HG03095 (cell line): ENCODE measurements at regions not wholly inside any gene's neighbourhood (a gene's known extent, or its start where the extent isn't known, plus 50 kb on each side); places are given as distances from the start of the nearest gene placed in this dataset.

ENCODE experiments used
- ATAC-seq: cut with Tn5 transposase; IDR thresholded peaks from one replicate; pipeline ENCODE4 v1.9.1; 2021; ENCODE audit warnings: moderate library complexity; ENCODE audit not compliant: unreplicated experiment

DNA sequence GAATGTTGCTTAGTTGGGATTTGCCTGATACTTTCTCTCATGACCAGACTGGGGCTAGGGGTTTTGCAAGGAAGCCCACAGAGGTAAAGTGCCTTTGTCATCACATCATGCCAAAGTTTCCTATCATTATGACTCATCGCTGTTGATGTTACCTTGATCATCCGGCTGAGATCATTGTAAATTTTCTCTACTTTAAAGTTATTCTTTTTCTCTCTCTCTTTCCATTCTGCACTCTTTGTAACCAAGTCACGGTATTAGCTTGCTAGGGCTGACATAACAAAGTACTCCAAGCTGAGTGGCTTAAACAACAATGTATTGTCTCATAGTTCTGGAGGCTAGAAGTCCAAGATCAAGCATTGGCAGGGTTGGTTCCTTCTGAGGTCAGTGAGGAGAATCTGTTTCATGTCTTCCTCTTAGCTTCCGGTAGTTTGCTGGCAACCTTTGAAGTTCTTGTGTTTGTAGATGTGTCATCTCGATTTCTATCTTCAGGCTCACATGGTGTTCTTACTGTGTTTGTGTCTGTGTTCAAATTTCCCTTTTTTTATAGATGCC, 113.0 kb downstream of the DTHD1 start:
- ATAC-seq = no peak

DNA sequence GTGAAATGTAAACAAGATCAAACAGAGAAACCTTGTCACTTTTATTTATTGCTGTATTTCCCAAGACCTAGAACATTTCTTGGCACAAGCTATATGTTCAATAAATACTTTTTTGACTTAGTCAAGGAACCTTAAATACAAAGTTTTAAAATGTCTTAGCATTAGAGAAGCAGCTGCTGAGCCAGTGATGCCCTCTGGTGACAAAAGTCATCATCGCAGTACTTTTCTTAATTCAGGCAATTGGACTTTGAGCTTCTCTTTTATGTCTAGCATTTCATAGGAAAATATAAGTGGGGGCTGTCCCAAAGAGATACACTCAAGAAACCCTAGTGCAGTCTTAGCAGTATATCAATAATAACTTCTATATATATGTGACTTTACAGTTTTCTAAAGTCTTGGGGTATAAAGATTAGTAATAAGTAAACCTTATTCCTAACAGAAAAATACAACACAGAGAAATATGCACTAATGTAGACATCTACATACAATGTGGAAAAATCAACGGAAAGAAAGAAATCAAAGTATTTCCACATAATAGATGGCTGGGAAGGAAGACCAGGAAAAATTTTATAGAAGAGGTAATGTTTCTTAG, 118.4 kb downstream of the DTHD1 start:
- ATAC-seq = peak; percentile 64

DNA sequence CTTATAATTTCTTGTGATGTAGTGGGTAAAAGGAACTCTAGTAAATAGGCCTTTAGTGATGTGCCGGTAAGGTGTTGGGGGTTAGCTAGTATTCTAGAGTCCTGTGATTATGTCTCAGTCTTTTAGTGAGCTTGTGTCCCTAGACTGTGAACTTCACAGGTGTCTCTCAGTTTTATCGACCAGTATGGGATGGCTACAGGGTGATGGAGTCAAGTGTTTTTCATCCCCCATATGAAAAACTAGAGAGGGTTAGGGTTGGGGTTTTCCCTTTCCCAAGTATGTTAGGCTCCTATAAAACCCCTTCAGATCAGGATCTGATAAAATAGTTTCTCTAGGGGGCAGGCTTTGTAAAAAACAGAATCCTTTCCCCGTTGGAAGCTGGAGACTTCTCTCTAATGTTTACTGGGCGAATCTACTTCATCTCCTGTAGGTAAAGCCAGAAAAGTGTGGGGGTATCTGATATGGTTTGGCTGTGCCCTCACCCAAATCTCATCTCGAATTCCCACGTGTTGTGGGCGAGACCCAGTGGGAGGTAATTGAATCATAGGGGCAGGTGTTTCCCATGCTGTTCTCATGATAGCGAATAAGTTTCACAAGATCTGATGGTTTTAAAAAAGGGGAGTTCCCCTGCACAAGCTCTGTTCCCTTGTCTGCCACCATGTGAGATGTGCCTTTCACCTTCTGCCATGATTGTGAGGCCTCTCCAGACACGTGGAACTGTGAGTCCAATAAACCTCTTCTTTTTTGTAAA, 120.8 kb downstream of the DTHD1 start:
- ATAC-seq = no peak

DNA sequence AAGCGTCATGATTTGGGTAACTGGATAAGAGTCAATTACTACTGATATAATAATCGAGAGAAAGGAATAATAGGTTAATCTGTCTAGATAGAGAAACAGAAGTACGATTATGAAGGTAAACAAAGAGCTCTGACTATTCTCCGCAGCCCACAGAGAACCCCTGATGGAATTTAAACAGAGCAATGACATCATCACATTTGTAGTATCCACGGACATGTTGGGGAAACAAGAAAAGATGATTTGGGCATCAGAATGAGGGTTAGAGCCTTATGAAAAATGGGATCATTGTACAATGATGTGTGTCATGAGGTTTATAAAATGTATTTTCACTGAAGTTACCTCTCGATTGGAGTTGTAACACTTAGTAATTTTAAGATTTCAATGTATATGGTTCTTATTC, 129.9 kb downstream of the DTHD1 start:
- ATAC-seq = no peak

DNA sequence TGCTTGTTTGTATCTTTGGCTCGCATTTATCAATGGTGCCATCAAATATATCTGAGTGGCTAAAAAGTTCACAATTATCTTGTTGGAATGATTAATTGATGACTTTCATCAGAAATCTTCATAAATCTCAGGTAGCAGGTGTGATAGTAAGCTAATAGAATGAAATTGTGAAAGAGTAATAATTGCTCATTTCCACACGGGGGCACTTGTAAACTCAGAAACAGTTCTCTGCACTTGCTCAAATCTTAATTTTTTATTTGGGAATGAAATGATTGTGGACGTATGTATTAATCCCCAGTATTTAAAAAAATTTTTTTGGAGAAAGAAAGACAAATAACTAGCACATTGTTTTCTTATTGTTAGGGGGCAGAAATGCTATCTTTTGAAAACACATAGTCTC, 132.8 kb downstream of the DTHD1 start:
- ATAC-seq = no peak

DNA sequence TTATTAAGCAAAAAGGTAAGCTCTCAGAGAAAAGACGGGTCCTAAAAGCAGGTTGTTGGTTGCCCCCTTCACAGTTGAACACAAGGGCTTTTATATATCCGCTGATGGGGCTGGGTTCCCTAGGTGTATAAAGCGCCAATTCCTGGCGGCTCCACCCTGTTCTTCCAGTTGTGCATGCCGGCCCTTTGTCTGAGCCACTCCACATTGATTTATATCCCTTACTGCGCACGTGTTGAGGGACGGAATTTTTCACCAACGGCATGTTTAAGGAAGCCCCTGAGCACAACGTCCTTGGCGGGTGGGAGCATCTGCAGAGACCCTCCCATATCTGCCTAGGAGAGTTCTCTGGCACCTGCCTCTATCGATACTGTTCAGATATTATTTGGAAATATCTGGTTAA, 135.7 kb downstream of the DTHD1 start:
- no peak for ATAC-seq

DNA sequence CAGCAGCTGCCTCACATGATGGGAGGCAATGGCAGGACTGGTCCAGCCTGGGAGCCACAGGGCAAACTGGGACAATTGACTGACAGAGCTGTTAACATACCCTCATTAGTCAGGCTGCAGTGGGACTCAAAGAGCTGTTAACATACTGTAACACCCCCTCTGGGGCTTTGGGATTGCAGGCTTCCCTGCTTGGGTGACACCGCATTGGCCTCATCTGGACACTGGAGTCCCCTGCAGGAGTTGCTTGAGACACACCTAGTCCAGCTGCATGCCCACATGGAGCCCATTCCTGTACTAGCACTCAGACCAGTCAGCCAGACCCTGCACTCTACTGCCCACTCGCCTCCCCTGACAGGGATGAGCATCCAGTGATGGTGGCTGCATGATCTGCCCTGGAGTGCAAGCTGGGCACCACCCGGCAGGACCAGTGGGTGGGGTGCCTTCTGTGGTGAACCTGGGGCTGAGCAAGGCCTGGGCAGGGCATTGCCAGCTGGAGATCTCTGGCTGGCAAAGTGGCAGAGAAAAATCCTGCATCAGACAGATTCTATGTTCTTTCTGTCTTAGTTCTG, 138.8 kb downstream of the DTHD1 start:
- ATAC-seq = no peak

DNA sequence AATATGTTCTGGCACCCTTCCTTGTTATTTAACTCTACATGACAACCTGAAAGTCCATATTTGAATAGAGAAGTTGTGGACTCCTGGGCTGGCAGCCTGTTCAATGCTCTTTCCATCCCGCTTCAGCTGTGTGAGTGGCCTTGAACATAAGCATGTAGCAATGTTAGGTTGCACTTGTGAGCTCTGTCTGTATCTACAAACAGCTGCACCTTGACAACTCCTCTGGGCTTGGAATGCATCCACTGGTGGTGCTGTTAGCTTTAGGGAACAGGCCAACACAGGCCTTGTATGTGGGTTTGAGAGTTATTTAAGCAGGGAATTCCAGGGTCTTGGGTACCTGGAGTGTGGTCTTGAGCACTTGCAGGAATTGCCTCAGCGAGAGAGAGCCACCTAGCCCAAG, 141.2 kb downstream of the DTHD1 start:
- no peak for ATAC-seq

DNA sequence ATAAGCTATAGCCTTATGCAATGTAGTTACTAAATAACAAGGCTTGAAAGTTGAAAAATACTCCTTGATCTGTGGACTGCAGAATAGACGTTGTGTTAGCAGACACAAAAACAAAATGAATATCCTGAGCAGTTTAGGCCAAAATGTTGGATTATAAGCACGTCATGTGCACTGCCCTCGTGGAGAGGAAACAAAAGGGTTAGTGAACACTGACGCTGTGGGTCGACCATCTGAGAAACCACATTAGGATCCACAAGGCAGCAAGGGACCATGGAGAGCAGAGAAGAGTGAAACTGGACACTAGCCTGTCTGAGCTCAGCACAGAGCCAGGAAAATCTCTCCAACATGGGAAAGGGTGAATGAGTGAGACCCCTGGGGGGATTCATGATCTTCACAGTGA, 145.3 kb downstream of the DTHD1 start:
- ATAC-seq = no peak

DNA sequence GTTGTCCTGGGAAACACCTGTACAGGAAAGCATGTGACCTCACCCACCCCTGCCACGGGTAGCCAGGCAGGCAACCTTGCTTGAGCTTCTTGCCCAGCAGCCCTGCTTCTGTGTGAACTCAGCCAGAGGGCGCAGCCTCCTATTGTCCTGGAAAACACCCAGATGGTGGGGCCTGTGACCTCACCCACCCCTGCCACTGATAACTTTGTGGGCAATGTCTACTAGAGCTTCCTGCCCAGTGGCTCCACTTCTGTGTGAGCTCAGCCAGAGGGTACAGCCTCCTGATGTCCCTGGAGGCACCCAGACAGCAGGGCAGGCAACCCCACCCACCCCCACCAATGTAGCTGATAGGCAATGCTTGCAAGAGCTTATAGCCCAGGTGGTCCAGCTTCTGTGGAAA, 146.3 kb downstream of the DTHD1 start:
- no peak for ATAC-seq

DNA sequence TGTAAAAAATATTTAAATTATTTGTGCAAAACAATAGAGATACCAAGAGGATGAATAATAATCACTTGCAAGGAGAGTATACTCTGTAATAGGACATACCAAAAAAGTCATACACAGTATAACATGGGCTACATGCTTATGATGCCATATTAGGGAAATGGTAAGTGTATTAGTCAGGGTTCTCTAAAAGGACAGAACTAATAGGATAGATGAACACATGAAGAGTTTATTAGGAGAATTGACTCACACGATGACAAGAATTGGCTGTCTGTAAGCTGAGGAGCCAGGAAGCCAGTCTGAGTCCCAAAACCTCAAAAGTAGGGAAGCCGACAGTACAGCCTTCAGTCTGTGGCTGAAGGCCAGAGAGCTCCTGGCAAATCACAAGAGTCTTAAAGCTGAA, 151.2 kb downstream of the DTHD1 start:
- no peak for ATAC-seq

DNA sequence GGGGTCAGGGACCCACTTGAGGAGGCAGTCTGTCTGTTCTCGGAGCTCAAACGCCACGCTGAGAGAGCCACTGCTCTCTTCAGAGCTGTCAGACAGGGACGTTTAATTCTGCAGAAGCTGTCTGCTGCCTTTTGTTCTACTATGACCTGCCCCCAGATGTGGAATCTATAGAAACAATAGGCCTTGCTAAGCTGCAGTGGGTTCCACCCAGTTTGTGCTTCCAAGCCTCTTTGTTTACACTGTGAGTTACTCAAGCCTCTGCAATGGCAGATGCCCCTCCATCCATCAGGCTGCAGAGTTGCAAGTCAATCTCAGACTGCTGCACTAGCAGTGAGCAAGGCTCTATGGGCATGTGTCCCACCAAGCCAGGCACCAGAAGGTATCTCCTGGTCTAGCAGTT, 158.1 kb downstream of the DTHD1 start:
- no peak for ATAC-seq

DNA sequence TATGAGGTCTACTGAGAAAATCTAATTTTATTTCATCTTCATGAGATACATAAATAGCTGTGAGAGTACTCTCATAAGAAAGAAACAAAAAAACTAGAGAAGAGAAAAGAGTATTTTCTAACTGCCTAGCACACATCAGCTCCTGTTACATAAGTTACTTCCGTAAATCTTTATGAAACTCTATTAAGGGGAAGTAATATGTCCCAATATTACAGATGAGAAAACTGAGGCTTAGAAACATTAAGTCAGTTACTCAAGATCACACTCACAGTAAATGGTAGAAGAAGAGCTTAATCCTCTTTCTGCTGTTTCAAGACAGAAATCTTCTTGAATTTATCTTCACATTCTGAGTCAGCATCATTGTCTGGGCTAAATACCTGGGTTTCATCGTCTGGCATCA, 164.1 kb downstream of the DTHD1 start:
- ATAC-seq = no peak

DNA sequence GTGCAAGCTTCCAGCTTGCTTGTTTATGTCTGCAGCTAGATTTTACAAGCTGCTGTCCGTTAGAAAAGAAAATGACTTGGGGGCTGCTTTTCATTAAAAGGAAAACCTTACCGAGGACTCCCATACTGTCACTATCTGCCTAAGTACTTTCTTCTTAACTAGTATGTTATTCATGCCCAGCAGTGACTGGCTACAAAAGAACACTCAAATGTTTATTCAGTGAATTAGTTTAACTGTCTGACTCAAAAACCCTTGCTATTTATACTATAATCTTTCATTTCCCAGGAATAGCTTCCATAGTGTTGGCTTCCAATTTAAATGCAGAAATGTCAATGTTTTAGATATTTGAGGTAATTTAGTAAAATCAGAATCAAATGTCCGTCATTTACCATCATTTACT, 164.9 kb downstream of the DTHD1 start:
- ATAC-seq = no peak

DNA sequence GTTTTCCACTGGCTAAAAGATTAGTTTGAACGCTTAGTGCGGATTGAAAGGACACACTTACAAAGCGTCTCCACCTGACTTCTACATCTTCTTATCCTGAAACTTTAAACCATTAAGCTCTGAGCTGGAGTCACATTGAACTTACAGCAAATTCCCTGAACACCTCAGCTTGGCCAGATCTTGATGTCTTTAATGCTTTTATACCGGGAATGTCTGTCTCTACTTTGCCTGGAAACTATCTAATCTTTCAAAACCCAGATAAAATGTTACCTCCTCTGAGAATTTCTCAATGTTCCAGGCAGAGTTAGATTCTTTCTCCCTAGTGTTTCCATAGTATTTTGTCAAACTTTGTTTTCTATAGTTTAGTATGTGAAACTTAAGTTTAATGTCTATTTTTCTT, 179.9 kb downstream of the DTHD1 start:
- no peak for ATAC-seq

DNA sequence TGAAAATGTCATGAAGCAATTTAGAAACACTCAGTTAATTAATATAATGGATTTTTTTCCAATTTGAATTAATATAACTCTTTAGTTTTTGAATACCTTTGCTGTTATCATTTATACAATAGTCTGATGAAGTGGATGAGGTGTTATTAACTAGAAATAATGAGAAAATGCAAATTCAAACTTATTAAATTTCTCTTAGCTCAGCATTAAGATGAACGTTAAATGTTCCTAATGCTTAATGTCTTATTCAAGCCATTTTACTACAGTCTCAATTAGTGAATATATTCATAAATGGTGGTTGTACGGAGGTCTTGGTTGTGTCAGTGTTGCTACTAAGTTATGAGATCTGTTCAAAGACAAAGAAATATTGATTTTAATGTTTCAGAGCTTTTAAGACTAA, 186.3 kb downstream of the DTHD1 start:
- ATAC-seq = no peak

DNA sequence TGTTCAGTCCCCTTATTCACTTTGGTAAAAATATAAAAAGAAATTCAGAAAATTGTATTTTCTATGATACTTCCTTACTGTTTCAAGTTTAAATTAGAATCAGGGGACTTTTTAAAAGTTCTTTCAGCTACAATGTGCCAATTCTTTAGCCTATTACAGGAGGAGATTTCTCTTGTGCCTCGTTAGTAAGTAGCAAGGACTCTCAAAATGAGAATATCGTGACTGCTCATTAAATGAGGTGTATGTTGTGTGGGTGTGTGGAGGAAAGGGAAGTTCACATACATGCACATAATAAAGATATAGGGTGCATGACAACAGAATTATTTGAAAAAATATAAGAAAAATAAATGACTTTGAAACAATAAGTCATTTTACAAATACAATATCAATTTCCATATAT, 190.5 kb downstream of the DTHD1 start:
- no peak for ATAC-seq

DNA sequence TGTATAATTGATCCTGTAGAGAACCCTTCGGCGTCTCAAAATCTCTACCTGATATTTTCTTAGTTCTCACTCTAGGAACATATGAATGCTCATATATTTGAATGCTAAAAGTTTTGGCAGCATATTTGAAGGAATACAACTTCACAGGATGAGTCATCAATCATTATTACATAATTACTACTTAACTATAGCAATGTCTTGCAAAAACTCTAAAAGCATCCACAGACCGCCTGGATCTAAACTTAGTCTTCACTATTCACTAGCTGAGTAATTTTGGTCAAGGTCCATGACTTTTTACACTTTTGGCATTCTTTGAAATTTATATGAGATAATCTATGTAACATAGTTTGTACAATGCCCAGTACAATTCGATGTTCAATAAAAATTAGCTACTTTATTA, 194.7 kb downstream of the DTHD1 start:
- ATAC-seq = no peak

DNA sequence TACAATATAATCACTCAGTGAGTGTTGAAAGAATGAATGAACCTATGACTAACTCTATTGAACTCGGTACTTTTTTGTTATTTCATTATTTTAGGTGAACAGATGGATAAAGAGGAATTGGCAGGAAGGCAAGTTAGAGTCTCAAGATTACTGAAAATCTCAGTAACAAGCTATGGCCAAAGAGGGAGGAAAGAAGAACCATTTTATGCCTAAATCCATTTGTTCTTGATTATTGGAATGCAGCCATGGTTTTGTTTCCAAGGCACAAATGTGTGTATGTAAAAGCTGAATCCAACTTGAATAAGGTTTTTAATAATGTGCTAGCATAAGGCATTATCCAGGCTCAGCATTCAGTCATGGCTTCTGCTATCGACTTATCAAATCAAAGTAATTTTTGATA, 196.4 kb downstream of the DTHD1 start:
- no peak for ATAC-seq

DNA sequence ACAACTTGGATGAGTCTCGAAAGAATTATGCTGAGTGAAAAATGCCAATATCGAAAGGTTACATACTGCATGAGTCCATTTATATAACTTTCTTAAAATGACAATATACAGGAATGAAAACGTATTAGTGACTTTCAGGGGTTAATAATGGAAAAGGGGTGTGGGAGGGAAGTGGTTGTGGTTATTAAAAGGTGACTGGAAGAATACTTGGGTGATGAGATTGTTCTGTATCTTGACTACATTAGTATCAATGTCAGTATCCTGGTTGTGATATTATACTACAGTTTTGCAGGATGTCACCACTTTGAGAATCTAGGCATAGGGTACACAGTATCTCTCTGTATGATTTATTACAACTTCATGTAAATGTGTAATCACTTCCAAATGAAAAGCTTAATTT, 204.5 kb downstream of the DTHD1 start:
- ATAC-seq = no peak

DNA sequence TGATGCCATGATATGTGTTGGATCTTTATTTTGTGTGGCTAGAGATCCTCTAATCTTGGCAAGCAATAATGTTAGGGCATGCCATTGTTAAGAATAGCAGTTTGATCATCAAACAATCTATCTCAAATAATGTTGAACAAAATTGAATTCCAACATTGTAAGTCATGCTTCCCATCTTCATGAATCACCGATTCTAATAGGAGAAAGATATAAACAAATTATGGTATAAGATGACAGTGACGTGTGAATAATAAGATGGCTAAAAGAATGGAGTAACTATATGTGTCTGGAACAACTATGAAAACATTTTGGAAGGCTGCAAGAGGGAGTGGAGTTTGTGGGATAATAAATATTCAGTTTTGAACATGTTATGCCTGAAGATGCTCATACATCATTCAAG, 208.4 kb downstream of the DTHD1 start:
- ATAC-seq = no peak

DNA sequence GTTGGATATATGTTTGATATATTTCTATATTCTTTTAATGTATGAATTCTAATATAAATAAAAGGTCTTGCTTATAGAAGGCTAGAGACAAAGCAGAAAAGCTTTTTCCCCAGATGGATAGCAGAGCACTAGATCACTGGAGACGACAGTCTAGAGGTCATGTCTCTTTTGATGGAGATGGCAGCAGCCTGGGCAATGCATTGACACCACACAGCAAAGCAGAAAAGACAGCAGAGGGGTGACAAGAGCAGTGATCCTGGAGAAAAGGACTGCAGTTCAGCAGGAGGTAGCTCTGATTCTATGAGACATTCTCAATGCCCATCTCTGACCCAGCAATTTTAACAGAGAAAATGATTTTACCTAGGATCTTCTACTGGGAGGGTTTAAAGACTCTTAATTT, 210.6 kb downstream of the DTHD1 start:
- no peak for ATAC-seq
